Stimulated activated CD8-positive, alpha-beta memory T cell treated with anti-CD3 and anti-CD28 coated beads, Interleukin-7, amount 100 ng/mL, for 48 hours (primary cell): ENCODE measurements at regions not wholly inside any gene's neighbourhood (a gene's known extent, or its start where the extent isn't known, plus 50 kb on each side); places are given as distances from the start of the nearest gene placed in this dataset.

Experiments used
- DNase-seq, 2 donors: peaks; one replicate each; pipeline ENCODE4 v3.0.0-alpha.2; 2020; ENCODE audit warnings: low read depth in 1 of 2; ENCODE audit errors: extremely low read depth in 1 of 2

DNA sequence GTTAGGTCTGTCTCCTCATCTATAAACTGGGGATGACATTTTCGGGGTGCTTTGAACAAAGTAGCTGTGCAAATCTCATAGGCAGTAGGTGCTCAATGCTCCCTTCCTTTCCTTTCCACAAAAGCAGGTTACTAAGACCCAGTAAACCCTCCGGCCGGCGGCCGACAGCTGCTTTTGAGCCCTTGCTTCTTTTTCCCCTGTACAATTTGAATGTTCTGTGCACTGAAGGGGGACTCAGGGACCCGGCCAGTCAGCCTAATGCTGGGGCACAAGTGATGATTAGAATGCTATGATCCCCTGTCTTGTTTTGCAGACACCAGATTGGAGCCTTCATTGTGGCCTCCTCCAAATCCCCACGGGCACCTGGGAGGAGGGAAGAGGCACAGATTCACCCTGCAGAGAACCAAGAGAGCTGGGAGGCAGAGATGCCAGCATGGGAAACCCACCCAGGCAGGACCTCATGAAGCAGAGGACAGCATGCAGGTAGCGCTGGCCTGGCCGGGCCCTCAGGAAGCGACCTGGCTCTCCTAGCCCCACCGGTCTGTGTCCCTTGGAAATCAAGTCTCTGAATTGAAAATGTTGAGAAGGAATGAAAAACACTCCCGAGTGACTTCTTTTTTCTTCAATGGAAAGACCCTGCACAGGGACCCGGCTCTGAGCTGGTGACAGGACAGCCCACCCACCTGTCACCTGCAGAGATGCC, 128.6 kb upstream of the HDAC4 start:
- DNase-seq = no peak

DNA sequence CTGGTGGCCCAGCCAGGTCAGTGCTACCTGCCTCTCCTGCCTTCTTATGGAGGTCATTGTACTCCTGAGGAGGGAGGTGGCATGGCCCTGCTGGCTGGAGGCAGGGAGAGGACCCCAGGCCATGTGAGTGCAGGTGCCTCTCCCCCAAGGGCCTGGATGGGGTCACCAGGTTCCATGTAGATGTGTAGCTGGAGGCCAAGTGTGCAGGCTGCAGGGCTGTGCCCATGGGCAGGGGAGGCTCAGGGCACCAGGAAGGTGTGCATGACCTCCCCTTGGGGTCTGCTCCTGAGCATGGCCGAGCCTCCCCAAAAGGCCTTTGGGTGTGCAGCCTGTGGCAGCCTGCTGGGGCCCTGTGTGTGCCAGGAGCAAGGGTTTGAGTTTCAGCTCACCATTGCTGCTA, 128.1 kb upstream of the HDAC4 start:
- DNase-seq = no peak

DNA sequence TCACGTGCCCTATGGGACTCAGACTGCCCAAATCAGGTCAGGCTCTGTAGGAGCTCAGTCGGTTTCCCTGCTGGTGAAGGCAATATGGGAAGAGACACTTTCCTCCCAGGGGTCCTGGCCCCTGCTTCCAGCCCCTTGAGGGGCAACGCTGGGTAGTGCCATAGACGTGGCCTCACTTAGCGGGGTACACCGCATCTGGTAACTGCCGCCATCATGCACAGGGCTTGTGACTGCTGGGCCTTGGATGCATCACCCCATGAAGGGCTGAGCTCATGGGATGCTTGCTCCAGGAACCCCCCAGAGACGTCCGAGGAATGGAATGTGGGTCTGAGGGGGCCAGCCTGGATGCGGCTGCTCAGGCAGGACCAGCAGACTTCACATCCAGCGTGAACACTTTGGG, 127.3 kb upstream of the HDAC4 start:
- no peak for DNase-seq

DNA sequence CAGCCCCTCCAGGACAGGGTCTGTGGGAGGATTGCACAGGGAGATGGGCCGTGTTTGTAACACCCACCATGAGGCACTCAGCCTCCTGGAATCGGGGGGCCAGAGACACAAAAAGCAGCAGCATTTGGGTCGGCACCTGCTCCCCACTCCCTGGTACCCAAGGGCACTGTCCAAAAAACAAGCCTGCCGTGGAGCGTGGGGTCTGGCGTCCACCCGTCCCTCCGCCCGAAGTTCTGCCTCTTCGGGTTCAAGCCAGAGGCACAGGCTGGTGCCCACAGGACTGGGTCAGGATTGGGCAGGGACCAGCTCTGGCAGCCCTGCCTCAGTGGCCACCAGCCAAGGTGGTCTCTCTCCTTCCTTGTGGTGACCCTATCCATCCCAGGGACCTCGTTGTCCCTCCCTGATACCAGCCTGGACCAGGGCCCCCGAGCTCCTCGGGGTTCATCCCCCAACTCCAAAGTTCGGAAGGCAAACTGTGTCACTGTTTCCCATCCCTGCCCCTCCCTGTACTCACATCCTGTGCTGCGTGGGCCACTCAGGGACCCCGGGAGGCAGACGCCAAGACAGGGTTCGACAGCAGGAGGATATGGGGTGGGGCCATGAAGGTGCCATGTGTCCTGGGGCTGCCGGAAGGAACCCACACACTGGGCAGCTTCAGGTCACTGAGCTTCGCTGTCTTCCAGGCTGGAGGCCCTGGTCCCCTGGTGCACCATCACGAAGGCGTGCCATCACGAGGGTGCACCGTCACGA, 126.0 kb upstream of the HDAC4 start:
- no peak for DNase-seq

DNA sequence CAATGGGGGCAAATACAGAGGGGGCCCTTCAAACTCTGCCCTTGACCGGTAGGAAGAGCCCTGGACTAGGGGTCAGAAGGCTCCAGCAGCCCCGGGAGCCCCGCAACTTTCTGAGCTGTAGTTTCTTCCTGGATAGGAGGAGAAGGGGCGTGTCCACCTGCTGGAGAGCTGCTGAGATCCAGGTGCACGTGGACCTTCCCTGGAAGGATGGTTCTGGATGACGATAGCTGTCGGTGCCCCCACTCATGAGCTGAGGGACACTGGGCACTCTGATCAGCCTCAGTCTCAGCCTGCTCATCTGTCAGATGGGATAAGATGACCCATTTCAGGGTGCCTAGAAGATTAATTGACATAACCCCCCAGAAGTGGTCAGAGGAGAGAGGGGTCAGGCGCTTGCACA, 125.2 kb upstream of the HDAC4 start:
- DNase-seq = no peak

DNA sequence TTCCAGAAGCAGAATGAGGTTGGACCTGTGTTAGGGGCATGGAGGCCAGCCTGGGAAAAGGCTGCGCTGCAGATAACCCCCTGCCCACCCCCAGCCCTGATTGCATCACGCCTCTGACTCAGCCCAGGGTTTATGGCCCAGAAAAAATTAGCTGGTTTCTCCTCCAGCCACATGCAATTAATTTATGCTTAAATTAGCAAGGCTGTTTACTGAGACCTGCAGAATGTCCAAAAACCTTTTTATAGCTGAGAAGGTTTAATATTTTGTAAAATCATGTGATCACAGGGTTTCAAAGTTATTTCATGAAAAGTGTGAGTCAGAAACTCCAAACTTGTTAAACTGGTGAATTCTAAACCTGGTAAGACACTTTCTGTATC, 123.1 kb upstream of the HDAC4 start:
- no peak for DNase-seq

DNA sequence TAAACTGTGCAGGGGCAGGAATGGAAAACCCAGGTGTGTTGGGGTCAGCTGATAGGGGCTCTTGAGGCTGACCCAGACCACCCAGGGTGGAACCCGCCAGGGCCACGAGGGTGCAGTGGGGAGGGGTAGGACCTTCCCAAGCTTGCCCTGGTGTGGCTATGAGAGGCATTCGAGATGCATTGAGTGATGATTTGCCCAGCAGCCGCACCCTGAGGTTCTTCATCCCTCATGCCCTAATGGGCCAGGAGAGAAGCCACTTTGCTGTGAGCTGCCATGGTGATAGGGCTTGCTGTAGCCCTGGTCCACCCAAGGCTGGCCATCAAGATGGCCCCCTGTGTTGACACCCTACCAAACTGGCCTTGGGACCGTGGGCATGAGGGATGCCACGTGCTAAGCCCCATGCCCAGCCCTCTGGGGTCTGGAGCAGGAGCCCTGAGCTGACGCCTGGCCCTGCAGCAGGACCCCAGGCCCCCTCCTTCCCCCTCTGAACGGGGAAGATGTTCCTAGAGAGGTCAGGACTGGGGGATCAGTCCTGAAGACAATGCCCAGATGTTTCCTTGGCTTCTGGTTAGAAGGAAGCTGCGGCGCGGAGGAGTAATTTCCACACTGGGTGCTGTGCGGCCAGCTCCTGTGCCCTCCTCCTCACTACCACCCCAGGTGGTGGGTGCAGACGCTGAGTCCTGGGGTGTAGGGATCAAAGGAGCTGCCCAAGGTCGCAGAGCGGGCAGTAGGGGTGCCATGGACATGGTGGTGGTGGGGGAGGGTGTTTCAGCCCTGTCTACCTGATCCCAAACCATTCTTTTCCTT, 122.5 kb upstream of the HDAC4 start:
- no peak for DNase-seq

DNA sequence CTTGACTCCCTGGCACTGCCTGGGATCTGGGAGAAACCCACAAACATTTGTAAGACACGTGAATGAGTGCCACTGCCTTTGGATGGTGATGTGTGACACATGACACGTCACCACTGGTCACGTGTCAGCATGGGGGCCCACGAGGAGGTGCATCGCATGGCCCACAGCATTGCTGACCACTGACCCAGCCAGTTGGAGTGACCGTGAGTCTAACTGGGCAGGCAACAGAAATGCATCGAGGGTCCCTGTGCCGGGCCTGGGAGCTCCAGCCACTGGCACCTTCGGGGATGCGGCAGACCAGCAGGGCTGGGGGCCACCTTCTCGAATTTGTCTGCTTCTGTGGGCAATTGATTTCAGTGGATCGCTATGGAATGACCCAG, 121.9 kb upstream of the HDAC4 start:
- no peak for DNase-seq

DNA sequence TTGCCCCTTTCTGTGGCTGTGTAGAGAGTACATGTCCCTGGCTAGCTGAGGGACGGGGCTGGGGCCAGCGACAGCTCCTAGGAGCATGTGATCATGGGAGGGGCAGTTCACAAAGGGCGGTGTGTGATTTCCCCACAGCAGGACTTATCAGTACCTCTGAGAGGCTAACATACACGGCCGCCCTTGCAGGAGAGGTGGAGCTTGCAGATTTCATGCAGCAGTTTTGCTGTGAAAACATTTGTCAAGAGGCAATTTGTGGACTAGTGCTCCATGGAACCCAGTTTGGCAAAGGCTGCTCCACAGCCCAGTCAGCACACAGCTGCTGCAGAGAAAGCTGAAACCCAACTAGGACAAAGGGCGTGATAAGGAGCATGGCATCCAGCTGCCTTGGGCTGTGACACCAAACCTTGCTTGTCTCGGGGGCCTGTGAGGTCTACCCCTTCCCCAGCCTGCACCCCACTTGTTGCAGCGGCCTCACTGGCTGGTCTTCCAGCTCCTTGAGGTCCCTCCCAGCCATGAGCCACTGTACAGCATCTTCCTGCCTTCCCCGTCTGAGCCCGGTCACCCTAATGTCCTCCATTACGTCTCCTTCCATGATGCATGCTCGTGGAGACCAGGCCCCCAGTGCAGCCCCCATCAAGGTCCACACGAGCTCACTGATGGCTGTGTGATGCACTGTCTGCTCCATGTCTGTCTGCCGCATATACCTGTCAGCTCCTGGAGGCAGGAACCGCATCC, 121.4 kb upstream of the HDAC4 start:
- no peak for DNase-seq

DNA sequence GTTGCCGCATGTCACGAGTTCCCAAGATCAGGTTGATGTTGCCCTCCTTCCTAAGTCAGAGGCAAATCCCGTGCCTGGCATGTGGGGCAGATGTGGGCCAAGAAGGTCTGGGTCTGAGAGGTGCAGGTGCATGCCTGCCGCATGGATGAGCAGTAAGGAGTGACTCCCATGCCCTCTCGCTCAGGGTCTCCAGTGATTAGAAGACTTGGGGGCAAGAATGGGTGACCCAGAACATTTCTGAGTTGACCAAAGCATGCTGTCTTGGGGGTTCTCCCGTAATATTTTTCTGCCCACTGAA, 120.6 kb upstream of the HDAC4 start:
- no peak for DNase-seq

DNA sequence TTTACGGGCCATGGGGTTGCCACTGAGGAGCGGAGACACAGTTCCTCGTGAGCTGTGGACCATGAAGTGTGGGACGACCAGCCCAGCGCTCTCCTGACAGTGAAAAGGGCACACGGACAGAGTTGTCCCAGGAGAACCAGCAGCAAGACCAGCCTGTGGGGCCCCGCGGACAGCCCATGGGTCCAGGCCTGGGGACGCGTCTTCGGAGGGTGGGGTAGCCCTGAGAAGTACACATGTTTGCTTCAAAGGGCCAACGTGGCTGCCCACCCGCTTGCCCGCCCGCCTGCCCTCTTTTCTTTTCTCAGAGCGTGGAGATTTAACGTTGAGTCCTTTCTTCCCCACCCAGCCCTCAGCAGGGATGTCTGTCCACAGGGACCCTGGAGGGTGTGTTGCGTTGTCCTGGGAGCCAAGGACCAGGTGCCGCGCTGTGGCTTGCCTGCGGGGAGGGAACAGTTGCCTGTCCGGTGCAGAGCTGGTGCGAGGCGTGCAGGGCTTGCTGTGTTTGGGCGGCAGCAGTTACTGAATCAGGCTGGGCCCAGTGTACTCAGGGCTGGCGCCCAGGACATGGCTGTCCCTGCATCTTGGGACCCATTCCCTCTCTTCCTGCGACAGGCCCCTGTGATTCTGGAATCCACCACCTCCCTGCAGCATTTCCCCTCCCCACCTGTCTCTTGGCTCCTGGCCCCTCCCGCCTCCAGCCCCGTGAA, 120.1 kb upstream of the HDAC4 start:
- no peak for DNase-seq

DNA sequence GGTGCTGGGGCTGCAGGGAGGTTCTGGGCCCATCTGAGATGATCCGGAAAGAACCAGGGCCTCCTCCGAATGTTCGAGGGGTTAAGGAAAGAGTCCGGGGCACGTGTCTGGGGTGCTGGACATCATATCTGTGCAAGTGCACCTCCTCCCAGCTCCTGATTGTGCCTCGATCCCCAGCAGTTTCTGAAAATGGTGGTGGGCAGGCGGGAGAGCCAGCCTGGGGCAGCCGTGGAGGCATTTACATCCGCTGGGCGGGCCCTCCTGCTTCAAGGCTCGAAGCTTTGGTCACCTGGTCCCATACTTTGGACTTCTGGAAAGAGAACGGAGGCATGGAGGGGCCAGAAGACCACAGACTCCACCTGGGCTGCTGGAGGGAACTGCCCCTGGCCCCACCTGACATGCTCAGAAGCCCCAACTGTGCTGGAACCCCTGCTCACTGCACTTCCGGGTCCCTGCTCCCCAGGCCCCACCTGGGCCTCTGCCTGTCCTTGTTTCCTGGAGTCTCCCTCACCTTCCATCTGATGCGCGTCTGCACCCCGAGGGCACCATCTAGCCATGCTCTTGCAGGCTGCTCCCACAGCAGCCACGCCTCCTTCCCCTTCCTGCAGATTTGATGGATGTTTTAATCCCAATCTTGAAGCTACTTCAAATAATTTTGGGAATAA, 119.2 kb upstream of the HDAC4 start:
- DNase-seq = no peak

DNA sequence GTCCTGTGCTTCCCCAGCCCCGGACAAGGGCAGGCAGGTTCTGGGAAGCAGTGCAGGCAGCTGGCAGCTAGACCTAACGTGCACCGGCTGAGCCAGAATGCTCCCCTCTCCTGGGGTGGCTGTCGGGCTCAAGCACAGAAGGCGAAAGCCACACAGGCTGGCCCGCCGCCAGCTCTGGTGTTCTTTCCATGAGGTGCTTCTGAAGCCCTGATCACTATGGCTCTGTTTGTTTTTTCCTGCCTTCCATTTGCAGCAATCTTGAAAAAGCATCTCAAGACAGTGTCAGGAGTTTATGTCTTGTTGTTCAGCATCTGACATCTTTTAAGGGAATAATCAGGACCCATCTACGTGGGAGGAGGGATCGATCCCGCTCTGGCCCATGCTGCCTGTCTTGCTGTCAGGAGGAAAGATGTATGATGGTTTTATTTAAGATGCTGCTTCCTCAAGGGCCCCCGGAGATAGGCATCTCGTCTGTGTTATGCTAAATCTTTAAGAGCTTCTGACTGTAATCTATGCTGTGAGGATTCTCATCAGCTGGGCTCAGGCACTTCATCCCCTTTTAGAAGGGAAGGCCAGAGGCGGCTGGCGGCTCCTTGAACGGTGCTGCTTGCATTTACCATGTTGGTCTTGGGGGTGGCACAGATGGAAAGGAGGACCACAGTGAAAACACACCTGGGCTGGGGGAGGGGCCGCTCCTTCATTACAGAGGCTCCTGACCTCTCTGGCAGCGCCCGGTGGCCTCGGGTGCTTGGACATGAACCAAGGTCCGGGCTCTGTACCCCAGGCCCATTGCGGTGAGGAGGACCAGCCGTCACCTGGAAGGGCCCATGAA, 118.5 kb upstream of the HDAC4 start:
- DNase-seq = no peak

DNA sequence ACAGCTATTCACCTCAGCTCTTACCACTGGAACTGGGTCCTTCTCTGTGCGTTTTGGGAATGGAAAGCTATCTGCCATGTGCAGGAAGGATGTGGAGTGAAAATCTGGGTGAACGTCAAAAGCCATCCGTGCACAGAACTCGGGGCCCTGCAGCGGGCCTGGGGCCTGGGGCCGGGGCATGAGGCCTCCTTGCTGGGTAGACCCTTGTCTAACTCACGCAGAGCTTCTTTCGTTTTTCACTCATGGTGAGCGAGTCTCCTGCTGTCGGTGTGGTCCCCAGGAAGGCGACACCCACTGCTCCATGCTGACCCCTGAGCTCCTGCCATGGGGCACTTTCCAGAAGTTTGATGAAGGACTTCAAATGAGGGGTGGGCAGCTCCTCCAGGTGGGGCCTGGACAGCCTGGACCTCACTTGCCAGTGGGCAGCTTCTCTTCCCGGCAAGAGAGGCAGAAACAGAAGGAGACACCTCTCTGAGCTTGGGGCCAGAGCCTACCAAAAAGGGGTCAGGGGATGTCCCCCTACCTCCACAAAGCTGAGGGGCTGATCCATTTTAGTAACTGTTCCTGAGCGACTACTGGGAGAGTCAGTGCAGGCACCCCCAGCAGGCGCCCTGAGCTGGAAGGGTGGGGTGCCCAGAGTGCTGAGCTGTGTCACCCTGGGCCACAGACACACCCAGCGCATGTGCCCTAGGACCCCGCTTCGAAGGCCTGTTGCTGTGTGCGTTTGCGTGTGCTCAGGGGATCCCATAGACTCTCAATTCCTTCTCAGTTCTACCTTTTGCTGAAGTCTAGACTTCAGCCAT, 117.7 kb upstream of the HDAC4 start:
- DNase-seq = no peak

DNA sequence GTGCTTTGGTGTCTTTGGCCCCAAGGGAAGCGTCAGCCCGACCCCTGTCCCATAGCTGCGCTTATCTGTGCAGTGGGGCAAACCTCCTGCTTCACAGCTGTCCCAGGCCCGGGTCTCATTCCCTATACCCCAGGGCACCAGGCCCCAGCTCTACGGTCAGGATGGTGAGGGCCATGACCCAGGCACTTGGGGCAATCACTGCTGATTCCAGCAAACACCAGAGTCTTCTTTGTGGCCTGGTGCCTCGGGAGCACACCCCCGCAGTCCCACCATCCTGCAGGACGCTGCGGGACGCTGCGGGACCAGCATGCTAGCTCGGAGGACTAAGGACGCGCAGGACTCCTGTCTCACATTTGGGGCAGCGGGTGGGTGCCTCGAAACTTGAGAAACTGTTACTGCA, 116.9 kb upstream of the HDAC4 start:
- no peak for DNase-seq

DNA sequence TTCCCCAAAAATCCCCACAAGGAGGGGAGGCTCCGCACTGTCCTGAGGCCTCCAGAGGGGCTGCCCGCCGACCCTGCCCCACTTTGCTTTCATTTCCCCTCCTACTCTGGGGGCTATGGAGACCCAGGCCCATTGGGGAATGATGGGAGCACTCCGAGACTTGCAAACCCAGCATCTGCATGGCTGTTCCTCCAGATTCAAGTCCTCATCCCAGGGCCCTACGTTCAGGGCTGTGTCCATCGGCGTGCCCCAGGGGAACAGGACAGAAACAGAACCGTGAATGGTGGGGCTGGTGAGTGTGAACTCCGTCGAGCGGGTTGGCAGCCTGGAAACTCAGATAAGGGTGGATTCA, 116.1 kb upstream of the HDAC4 start:
- no peak for DNase-seq

DNA sequence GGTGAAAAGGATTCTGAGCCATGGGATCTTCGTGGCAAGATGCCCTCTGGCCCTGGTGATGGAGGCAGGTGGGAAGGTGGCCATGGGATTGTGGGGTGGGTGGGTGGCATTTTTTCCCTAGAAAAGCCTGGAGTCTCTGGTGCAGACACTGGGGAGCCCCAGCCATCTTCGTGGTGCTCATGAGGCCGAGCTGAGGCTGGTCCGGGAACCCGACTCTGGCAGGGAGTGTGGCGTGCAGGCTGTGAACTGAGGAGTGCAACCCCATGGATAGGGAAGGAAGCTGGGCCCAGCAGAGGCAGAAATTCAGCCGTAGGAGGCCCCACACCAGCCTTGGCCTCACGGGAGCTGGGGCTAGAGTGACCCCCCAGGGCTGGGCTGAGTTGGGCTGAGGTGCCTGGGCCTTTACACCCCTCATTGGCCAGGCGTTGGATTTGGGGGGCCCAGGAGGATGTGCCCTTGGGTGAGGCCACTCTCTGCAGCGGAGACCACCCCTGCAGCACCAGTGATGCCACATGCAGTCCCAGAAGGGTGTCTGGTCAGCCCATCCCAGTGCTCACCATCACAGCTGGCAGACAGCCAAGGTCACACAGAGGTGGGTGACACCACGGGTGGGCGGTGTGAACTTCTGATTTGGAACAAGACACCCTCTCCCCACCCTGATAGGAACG, 115.6 kb upstream of the HDAC4 start:
- DNase-seq = no peak
